Endothelial cell of umbilical vein (primary cell): ENCODE measurements at regions not wholly inside any gene's neighbourhood (a gene's known extent, or its start where the extent isn't known, plus 50 kb on each side); places are given as distances from the start of the nearest gene placed in this dataset.

Experiments used
- CTCF ChIP-seq, 2 donors: IDR thresholded peaks; 1 replicate in 1 of 2; 2 replicates in 1 of 2; pipeline ENCODE4 v1.5.1; 2011; ENCODE audit warnings: low read length in 2 of 2, mild to moderate bottlenecking in 2 of 2, moderate library complexity in 2 of 2, control low read depth in 1 of 2, inconsistent platforms in 1 of 2, low read depth in 1 of 2; ENCODE audit not compliant: insufficient read depth in 1 of 2; ENCODE audit errors: extremely low read depth in 1 of 2
- GATA2 ChIP-seq: IDR thresholded peaks from 2 replicates; pipeline ENCODE4 v1.7.0; 2011; ENCODE audit warnings: low read depth, mild to moderate bottlenecking, moderate library complexity, mixed read lengths, low read length; ENCODE audit not compliant: insufficient read length, insufficient read depth
- POLR2AphosphoS5 ChIP-seq: IDR thresholded peaks from 2 replicates; pipeline ENCODE4 v1.6.1; 2012; ENCODE audit warnings: low read depth, mild to moderate bottlenecking, control low read depth, low read length, moderate library complexity; ENCODE audit not compliant: insufficient read depth

- TF ChIP-seq POLR2AphosphoS5 (no peak), CTCF (IDR thresholded peaks at IDR 0.05; ENCODE audit: extremely low read depth in 1 of 2, insufficient read depth in 1 of 2, low read depth in 1 of 2, low read length in 2 of 2) (peak; percentile 87 to 96), GATA2 (no peak)
Measured at GRCh38 chr11:64449381-64450167, 90.6 kb downstream of the RPS6KA4 start.
